Ishikawa (cell line): ENCODE measurements at regions not wholly inside any gene's neighbourhood (a gene's known extent, or its start where the extent isn't known, plus 50 kb on each side); places are given as distances from the start of the nearest gene placed in this dataset.

Experiments used
- CEBPB ChIP-seq: IDR thresholded peaks from 2 replicates; pipeline ENCODE4 v1.6.1; 2012
- CREB1 ChIP-seq: IDR thresholded peaks from 2 replicates; pipeline ENCODE4 v1.6.1; 2012; ENCODE audit warnings: low read depth
- EGR1 ChIP-seq: IDR thresholded peaks from 2 replicates; pipeline ENCODE4 v1.6.1; 2012
- EP300 ChIP-seq: IDR thresholded peaks from 2 replicates; pipeline ENCODE4 v1.6.1; 2012; ENCODE audit warnings: borderline replicate concordance
- FOXM1 ChIP-seq: IDR thresholded peaks from 2 replicates; pipeline ENCODE4 v1.6.1; 2012; ENCODE audit warnings: low read depth, borderline replicate concordance
- NFIC ChIP-seq: IDR thresholded peaks from 2 replicates; pipeline ENCODE4 v1.6.1; 2012
- RAD21 ChIP-seq: IDR thresholded peaks from 2 replicates; pipeline ENCODE4 v1.6.1; 2012; ENCODE audit warnings: low read depth
- TAF1 ChIP-seq: IDR thresholded peaks from 2 replicates; pipeline ENCODE4 v1.6.1; 2012; ENCODE audit warnings: low read depth, mild to moderate bottlenecking
- TCF12 ChIP-seq: IDR thresholded peaks from 2 replicates; pipeline ENCODE4 v1.6.1; 2012; ENCODE audit warnings: low read depth
- TEAD4 ChIP-seq: IDR thresholded peaks from 2 replicates; pipeline ENCODE4 v1.6.1; 2012
- YY1 ChIP-seq: IDR thresholded peaks from 2 replicates; pipeline ENCODE4 v1.6.1; 2012; ENCODE audit warnings: low read depth
- ZBTB7A ChIP-seq: IDR thresholded peaks from 2 replicates; pipeline ENCODE4 v1.6.1; 2012; ENCODE audit warnings: low read depth
- TF ChIP-seq, protein P1 (sequence below): IDR thresholded peaks from 2 replicates; pipeline ENCODE4 v1.6.1; 2012; ENCODE audit warnings: low read depth, mild to moderate bottlenecking
- TF ChIP-seq, protein P2 (sequence below): IDR thresholded peaks from 2 replicates; pipeline ENCODE4 v1.6.1; 2012
- TF ChIP-seq, protein P3 (sequence below): IDR thresholded peaks from 2 replicates; pipeline ENCODE4 v1.6.1; 2012

DNA sequence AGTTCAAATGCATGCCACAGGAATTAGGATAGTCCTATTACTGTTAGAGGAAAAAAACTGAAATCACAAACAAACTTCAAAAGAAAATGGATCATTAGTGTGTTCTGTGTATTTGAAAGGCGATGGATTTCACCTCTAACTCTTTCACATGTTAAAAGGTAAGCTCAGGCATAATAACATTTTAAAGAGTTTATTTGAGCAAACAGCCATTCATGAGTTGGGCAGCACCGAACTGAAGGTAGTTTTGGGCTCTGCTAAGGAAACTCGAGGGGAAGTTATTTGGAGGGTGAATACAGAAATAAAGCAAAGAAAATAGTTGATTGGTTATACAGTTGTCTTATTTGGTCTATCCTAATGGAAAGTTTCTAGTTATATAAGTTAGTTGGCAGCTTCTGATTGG, 546.5 kb upstream of the POU3F2 start:
- no peak for TF ChIP-seq YY1
- no peak for TF ChIP-seq EP300
- TF ChIP-seq CEBPB: no peak
- no peak for TF ChIP-seq TAF1
- no peak for TF ChIP-seq ZBTB7A
- TF ChIP-seq FOXM1: no peak
- no peak for TF ChIP-seq NFIC
- TF ChIP-seq TEAD4: no peak
- no peak for TF ChIP-seq TCF12
- TF ChIP-seq EGR1: no peak
- TF ChIP-seq CREB1: no peak
- TF ChIP-seq, protein P1, sequence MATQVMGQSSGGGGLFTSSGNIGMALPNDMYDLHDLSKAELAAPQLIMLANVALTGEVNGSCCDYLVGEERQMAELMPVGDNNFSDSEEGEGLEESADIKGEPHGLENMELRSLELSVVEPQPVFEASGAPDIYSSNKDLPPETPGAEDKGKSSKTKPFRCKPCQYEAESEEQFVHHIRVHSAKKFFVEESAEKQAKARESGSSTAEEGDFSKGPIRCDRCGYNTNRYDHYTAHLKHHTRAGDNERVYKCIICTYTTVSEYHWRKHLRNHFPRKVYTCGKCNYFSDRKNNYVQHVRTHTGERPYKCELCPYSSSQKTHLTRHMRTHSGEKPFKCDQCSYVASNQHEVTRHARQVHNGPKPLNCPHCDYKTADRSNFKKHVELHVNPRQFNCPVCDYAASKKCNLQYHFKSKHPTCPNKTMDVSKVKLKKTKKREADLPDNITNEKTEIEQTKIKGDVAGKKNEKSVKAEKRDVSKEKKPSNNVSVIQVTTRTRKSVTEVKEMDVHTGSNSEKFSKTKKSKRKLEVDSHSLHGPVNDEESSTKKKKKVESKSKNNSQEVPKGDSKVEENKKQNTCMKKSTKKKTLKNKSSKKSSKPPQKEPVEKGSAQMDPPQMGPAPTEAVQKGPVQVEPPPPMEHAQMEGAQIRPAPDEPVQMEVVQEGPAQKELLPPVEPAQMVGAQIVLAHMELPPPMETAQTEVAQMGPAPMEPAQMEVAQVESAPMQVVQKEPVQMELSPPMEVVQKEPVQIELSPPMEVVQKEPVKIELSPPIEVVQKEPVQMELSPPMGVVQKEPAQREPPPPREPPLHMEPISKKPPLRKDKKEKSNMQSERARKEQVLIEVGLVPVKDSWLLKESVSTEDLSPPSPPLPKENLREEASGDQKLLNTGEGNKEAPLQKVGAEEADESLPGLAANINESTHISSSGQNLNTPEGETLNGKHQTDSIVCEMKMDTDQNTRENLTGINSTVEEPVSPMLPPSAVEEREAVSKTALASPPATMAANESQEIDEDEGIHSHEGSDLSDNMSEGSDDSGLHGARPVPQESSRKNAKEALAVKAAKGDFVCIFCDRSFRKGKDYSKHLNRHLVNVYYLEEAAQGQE: no peak
- TF ChIP-seq, protein P2, sequence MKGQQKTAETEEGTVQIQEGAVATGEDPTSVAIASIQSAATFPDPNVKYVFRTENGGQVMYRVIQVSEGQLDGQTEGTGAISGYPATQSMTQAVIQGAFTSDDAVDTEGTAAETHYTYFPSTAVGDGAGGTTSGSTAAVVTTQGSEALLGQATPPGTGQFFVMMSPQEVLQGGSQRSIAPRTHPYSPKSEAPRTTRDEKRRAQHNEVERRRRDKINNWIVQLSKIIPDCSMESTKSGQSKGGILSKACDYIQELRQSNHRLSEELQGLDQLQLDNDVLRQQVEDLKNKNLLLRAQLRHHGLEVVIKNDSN: no peak
- TF ChIP-seq, protein P3, sequence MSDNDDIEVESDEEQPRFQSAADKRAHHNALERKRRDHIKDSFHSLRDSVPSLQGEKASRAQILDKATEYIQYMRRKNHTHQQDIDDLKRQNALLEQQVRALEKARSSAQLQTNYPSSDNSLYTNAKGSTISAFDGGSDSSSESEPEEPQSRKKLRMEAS: no peak
- TF ChIP-seq RAD21: no peak

DNA sequence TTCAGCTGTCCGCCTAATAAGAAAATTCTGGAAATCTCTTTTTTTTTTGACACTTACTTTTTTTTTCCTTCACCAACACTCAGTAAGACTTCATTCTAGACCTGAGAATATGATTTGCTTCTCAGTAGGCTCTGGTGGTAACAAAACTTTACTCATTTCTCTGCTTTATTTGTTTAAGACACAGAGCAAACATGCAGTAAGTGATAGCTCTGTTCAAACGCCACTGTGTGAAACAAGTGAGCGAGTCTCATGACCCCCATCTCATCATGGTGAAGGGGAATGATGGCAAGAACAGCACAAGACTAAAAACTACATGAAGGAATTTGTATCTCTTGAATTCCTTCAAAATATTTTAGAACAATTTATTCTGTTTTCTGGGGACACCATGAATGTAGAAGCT, 541.6 kb upstream of the POU3F2 start:
- no peak for TF ChIP-seq TCF12
- TF ChIP-seq EP300: no peak
- no peak for TF ChIP-seq CEBPB
- TF ChIP-seq, protein P1: no peak
- TF ChIP-seq, protein P2: no peak

DNA sequence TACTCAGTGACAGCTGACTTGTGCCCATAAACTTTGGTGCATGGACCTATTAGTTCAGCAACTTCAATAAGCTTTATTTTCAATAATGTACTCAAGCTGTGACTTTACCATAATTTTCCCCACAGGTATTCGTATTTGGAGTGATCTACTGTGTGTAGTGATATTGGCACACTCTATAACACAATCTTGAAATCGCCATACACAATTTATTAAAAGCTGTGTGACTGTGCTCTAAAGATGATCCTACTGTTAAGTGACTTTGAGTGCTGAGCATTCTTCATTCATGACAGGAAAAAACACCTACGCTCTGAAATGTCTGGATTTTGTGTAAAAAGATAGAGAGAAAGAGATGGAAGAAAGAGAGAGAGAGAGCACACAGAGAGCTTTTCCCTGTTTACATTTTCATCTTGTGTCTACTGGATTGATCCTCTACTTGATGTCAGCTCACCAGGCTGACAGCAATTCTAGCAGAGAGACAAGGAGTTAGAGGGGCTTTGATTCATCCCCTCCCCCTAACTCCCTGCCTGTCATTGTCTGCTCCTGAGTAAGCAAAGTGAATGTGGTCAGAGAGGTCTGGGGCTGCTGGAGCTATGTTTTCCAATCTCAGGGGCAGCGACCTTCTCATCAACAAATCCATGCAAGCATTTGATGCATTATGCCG, 538.7 kb upstream of the POU3F2 start:
- TF ChIP-seq NFIC (no peak), CEBPB (no peak), YY1 (no peak), RAD21 (no peak), EGR1 (no peak), ZBTB7A (no peak), TAF1 (no peak), TCF12 (no peak)

DNA sequence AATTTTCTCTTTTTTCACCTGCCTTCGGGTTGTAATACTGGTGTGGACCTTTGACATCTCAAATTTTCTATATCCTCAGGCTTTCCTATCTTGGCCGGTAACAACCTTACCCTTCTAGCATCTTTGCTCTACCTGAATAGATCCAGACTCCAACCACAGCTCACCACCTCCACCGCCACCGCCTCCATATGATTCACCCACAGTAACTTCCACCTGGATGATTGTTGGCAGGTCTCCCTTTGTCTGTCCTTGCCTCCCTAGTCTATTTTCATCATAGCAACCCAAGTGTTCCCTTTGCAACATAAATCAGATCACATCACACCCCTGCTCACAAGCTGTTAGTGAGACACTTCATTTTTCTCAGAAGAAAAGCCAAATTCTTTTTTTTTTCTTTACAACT, 525.8 kb upstream of the POU3F2 start:
- TF ChIP-seq TAF1 (no peak), ZBTB7A (no peak), TCF12 (no peak), NFIC (no peak), TEAD4 (no peak), FOXM1 (no peak), EGR1 (no peak), YY1 (no peak)
- TF ChIP-seq, protein P3: no peak

DNA sequence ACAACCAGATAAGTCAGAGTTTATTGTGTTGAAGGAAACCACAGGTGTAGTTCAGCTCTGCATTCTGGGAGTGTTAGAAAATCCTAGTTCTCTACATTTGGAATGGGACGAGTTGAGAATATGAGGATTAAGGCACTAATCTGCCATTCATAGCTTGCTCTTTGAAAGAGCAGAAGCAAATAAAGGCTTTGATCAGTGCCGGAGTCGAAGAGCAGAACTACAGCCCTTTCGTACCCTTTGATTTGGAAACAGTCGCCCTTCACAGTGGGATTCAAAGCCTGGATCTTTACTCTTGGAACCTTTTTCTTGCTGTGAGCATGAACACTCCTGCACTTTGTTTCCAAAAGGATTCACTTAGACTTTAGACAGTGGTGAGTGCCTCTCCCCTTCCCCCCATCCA, 523.9 kb upstream of the POU3F2 start:
- TF ChIP-seq, protein P1: no peak
- TF ChIP-seq, protein P2: no peak
- TF ChIP-seq TEAD4 (no peak), TAF1 (no peak), ZBTB7A (no peak), CEBPB (no peak), YY1 (no peak), EP300 (no peak), TCF12 (no peak), CREB1 (no peak), RAD21 (no peak), FOXM1 (no peak), EGR1 (no peak), NFIC (no peak)
- TF ChIP-seq, protein P3: no peak
